Ureter (tissue), 1 donor: ENCODE measurements at regions not wholly inside any gene's neighbourhood (a gene's known extent, or its start where the extent isn't known, plus 50 kb on each side); places are given as distances from the start of the nearest gene placed in this dataset.

Source experiments
- DNase-seq: peaks from one replicate; pipeline ENCODE4 v3.0.0-alpha.2; 2020; ENCODE audit warnings: low spot score
- donor health status: DM: yes; HTN: yes; CAD: no.

DNA sequence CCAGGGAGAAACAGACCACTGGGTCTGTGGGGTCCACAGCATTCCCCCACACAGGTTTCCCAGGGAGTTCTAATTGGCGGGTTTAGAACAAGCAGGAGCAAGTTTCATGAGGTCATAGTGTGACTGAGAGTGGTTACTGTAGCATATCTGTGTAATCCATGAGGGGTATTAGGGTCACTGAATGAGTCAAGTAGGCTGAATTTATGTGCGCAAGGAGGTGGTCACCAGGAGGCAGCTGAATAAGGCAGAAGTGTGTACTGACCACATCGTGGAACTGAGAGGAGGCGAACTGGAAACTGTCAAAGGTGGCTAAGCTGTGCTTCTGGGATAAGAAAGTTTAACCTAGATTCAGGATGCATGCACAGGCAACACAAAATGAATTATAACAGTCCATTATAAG is 876.0 kb downstream of the METTL15 start:
- no peak for DNase-seq

DNA sequence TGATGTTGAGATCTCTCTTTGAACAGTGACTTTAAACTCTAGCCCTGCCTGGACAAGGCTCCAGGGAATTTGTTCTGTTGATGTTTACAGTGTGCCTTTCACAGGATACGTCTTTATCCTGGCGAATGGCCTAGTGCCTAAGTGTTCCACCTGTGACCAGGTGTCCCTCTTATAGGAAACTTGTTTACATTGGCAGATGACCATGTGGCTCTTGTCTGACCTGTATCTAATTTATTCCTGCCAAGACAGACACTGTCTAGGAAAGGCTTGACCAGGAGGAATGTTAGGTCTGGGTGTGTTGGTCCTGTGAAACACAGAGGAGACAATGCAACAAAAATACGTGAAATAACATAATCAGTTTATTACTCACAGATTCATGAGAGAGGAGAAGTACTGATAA is 875.6 kb downstream of the METTL15 start:
- no peak for DNase-seq

DNA sequence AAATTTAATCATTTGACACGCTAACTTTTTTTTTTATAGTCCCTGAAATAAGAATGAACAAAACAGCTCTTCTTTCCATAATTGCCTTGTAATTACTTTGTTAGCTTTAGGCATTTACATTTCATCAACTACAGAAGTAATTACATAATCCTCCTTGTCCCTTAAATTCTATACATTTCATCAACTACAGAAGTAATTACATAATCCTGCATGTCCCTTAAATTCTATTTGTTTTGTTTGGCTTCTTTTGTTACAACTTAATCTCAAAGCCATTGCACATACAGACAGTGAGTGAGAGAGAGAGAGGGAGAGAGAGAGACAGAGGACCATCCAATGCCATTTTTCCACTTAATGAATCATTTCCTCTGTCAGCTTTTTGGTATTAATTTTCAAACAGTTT is 873.2 kb downstream of the METTL15 start:
- DNase-seq = no peak

DNA sequence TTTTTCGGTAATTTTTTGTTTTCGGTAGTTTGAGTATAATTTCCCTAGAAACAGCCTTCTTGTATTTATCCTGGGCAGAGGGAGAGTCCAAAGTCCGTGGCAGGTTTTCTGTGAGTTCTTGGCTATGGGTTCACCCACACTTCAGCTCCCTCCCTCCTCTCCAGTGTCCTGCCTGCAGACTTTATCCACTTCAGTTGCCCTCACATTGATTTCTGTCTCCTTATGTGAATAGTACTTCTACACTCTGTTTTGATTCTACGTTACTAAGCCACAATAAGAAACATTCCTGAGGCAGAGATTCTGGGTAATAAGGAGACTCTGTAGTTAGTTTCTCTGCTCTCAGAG is 868.6 kb downstream of the METTL15 start:
- no peak for DNase-seq

DNA sequence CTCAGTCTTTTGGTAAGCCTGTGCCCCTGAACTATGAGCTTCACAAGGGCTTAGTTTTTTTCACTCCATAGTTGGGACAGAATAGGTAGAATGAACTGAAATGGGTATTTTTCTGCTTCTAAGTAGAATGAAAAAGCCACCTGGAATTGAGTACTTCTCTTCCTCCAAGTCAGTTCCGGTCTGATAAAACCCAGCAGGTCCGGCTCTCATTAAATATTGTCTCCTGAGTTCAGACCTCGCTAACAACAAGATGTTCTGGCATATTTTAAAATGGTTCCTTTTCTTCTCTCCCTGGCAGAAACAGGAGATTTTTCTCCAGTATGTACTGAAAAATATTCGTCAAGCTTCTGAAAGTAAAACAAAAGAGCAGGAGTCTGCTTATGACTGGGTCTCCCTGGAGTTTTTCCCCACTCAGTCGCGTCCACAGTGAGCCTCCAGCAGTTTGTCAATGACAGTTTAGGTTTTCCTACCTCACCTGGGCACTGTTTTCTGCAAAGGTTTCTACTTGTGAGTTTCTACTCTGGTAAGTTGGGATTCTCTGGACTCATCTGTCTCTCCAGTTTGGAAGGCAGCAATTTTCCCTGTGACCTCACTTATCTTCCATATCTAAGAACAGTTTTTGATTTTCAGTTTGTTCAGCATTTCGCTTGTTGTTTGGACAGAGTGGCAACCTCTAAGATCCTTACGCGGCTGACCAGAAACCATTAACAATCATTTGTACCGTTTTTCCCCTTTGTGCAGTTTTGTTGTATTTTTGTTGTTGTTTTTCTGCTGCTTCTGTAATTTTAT is 868.0 kb downstream of the METTL15 start:
- DNase-seq = no peak

DNA sequence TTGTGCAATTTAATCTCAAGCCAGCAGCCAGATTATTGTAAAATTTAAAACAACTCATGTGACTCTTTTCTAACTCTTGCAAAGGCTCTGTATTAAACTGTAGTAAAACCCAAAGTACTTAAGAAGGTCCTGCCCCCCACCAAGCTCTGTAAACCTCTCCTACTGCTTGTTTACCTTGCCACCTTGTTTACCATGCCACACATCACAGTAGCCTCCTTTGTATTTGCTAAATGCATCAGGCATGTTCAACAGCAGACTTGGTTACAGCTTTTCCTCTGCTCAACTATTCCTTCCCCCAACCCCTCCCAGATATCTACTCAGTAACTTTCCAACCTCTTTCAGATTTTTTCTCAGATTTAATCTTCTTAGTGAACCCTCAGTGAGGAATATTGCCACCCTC is 861.6 kb downstream of the METTL15 start:
- DNase-seq = no peak

DNA sequence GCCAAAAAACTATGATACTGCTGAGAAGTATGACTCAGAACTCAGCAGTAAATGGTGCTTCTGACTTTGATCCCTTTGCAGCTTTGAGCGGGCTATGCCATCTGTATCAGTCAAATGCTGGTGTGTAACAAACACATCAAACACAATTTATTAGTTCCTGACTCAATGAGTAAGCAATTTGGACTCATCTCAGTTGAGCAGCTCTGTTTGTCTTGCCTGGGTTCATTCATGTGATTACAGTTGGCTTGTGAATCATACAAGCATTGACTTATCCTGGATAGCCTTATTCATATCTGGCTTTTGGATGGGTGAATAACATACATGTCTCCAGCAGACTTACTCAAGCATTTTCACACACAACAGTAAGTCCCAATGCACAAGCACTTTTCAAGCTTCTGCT is 858.8 kb downstream of the METTL15 start:
- DNase-seq = no peak

DNA sequence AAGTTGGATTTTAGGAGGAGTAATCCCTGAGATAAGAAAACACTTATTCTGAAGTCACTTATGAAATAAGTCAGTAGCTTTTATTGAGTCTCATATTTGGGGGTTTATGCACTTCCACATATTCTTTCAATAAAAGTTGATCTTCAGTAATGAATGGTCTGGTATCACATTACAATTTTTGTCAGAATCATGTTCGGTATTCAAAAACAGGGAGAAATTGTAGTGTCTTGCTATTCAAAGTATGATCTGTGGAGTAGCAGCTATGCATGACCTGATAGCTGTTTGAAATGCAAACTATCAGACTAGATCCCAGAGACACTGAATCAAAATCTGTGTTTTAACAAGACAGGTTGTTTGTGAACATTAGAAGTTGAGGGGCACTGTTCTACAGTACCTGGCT is 857.6 kb downstream of the METTL15 start:
- no peak for DNase-seq

DNA sequence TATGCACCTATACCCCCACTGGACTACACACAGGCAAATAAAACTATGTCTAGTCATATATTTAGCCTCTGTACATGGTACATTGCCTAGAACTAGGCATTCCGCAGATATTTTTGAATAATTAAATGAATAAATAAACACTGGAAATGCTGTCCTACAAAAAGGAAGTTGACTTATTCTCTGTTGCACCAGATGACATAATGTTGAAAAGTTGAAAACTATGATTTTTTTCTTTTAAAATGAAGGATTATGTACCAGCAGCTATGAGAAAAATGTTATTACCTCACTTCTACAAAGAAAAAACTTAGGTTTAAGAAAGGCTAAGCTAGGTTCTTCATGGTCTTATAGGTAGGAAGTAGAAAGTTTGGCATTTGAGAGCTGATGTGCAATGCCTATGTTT is 856.6 kb downstream of the METTL15 start:
- no peak for DNase-seq

DNA sequence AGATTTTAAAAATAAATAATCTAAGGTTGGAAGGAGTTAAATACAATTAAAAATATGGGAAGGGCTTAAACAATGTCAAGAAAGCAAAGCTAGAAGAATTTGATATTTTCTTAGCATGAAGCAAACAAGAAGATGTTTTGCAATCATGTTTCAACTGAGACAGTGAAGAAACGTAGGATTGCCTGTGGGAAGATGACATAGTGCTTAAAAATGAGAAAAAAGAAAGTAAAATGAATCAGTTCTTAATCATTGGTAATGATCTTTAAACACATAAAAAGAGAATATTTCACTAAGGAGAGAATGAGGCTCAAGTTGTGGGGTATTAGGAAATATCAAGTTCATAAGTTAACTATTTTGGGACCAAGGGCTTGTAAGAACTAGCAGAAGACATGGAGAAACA is 855.0 kb downstream of the METTL15 start:
- DNase-seq = no peak

DNA sequence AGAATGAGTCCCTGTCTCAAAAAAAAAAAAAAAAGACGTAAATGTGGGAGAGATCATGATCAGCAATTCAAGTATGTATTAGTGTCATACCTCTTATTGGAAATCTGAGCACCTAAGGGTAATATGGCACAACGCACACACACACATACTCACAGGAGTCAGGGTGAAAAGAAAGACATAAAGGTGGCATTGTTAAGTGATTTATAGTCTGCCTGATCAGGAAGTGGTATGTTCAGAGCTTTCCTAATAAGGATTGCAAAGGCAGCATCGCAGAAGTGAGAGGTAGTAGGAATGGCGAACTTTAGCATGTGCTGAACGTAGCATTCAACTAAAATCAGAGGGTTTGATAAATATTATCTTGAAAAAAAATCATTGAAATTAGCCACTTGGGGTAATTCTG is 854.3 kb downstream of the METTL15 start:
- DNase-seq = no peak

DNA sequence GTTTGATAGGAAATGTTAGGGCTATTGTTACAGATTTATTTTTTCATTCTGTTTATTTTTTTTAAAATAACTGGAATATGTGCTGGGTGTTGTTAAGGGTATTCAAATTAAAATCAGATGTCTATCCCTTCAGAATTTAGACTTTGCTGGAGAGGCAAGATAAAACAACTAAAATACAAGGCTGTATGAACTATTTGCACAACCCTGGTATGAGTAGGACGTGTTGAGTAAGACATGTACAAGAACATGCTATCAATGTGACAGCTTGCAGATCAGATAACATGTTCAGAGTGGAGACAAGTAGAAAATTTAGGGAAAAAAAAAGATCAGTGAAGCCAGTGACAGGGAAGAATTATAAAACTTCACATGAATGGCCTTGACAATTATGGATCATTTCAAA is 853.5 kb downstream of the METTL15 start:
- no peak for DNase-seq

DNA sequence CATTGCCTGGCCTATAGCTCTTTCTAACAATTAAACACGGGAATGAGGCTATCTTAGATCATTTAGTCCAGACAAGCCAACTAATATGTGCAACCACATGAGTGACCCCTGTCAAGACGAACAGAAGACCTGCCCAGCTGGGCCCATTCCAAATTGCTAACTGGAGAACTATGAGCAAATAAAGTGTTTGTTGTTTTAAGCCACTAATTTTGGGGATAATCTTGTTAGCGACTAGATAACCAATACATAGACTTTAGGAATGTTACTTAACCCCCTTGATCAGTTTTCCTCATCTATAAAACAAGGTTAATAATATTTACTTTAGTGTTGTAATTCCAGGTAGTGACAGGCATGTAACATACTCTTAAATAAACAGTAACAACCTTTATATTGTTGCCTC is 848.3 kb downstream of the METTL15 start:
- no peak for DNase-seq

DNA sequence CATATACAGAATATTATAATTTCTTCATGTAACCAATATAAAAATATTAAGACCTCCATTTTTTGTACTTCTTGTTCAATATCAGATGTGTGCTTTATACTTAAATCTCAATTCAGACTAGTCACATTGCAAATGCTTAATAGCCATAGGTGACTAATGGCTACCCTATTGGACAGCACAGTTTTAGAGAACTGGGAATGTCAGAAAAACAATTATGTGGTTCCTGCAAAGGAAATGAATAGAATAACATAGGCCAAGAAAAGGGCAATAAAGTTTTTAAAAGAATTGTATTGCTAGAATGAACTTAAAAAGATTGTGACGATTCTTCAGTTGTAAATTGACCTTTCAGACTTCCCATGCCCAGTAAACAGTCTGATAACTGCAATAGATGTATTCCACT is 843.0 kb downstream of the METTL15 start:
- DNase-seq = no peak

DNA sequence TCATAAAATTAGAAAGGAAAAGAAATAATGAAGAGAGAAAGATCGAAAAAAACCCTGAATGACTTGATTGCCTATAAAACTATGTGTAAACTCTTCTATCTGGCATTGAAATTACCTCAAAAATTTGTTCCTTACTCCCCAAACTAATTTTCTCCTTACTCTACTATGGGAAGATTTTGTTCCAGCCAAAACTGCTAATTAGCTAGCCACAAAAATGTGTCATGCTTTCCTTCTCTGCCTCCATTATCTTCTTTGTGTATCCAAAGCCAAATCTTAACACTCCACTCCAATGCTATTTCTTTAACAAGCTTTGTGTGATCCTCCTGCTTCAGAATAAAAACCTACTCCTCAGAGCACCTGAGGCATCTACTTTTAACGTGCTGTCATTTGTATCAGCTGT is 831.2 kb downstream of the METTL15 start:
- no peak for DNase-seq

DNA sequence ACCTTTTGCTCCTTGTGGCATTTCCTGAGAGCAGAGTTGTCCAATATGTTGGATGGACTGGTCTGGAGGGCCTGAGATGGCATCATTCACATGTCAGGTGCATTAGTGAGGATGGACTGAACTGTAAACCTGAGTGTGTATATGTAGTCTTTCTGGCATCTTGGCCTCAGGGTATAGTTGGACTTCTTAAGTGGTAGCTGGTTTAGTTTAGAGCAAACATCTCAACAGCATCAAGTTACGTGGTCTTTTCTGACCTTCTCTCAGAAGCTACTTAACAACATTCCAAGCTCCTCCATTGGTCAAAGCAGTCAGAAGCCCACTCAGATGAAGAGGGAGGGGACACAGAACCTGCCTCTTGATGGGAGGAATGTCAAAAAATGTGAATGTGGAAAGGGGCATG is 829.9 kb downstream of the METTL15 start:
- DNase-seq = no peak

DNA sequence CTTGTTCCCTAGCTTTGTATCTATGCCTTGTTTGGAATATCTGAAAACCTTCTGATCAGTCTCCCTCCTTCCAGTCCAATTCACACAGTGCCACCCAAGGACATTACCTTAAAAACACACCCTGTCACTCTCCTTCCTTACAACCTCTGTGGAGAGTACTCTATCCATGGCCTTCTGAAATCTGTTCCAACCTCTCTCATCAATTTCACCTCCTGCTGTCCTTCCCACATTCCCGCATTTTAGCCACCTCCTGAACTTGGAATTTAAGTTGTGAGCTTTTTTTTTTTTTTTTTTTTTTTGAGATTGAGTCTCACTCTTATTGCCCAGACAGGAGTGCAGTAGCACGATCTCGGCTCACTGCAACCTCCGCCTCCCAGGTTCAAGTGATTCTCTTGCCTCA is 824.8 kb downstream of the METTL15 start:
- DNase-seq = no peak

DNA sequence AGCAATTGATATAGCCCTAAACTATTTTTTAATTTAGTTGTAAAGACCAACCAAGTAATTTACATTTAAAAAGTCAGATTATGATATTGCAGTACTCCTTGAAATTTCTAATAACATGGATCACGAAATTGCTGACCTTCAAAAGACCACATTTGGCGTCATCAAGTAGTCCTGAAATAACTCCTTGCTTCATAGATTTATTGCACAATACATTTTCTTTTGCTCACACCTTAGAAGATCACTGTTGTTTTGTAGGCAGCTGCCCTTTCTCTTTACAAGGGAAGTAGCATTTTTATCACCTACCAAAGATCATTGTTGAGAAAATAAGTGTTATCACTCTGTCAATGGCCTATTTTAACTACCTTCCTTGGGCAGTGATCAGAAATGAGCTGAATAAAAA is 815.8 kb downstream of the METTL15 start:
- DNase-seq = no peak

DNA sequence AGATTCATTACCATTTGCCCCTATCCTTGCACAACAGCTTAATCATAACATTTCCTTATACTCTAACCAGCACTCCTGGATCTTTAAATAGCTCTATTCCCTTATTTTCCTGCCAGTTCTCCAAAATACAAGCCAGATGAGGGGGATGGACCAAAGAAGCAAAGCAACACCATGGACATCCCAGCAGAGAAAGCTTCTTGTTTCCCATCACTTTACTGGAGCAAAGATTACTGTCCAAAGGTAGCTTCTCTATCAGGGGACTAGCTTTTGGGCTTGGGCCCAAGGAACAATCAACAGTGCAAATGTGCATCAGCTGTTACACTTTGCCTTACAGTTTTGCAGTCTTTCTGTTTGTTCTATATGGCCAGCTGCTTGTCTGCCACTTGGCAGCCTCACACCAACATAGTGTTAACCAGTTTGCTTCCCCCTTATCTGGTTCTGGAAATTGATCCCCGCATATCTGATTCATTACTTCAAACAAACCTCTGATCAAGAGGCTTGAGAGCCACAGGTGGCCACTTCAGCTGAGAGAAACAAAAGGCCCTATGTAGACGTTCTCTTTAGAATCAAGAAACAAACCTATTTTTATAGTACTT is 814.3 kb downstream of the METTL15 start:
- no peak for DNase-seq

DNA sequence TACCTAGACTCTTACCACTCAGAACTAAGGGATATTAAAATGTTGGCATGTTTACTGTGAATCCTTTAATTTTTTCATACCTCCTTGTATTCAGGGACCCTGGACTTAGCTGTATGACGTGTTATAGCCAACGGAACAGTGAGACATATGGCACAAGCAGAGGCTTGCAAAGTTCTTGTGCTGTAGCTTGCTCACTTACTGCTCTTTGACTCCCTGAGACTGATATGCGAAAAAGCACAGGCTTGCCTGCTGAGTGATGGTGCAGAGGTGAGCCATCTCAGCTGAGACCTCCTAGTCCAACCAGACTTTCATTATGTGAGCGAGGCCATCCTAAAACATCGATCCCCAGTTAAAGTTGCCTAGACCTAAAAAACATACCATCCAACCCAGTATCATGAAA is 811.0 kb downstream of the METTL15 start:
- DNase-seq = no peak

DNA sequence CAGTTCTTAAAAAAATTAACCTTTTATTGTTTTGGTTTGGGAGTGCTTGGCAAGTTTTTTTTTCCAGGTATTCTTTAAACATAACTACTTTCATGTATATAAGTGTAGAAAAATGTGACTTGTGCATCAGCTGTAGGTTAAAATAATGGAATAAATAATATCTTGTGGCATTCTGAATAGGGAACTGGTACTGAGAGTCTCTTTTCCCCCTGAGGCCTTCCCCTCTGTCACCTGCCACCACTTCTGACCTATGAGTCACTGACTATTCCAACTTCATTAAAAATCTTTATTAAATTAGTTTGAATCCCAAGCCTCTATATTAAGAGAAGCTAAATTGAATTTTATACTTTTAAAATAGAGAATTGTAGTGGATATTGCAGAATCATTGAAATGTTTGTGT is 805.7 kb downstream of the METTL15 start:
- no peak for DNase-seq

DNA sequence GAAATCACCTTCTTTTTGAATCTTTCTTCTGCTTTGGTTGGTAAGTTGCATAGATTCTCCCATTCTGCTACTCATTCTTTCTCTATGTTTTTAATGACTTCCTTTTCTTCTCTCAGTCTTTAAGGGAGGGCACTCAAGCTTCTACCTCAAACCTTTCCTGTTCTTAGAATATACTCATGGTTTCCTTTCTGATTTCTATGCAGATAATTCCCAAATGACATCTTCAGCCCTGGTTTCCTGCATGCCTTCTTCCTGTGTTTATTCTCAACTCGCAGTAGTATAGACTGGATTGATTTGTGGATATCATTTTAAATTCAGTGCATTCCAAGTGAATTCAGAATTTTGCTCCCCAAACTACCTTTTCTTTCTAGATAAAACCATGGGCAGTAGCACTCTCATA is 803.6 kb downstream of the METTL15 start:
- no peak for DNase-seq

DNA sequence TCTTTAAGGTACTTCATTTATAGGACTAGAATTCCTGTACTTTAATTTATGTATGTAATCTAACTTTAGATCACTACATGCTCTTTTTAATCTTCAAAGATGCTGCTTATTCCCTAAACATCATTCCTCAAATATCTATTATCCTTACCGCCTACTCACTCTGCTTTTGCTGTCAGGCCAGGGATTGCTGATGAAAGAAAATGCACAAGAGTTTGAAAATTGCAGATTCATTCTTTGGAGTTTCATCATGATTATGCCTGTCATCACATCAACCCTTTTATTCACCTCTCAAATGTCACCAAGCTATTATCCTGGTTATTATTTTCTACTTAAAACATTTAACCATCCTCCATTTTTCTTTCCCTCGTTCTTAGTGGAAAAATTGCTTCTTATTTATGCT is 802.7 kb downstream of the METTL15 start:
- DNase-seq = no peak

DNA sequence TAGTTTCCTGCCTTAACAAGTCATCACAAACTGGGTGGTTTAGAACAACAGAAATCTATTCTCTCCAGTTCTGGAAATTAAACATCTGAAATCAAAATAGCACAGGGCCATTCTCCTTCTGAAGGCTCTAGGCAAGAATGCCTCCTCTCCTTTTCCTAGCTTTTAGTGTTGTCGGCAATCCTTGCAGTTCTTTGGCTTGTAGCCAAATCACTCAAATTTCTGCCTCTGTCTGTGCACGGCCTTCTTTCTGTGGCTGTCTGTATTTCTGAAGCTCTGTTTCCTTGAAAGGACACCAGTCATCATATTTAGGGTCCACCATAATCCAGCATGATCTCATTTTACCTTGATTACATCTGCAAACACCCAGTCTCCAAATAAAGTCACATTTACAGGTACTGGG is 795.5 kb downstream of the METTL15 start:
- DNase-seq = no peak
